ENCODE measurements at regions not wholly inside any gene's neighbourhood (a gene's known extent, or its start where the extent isn't known, plus 50 kb on each side); places are given as distances from the start of the nearest gene placed in this dataset.

DNA sequence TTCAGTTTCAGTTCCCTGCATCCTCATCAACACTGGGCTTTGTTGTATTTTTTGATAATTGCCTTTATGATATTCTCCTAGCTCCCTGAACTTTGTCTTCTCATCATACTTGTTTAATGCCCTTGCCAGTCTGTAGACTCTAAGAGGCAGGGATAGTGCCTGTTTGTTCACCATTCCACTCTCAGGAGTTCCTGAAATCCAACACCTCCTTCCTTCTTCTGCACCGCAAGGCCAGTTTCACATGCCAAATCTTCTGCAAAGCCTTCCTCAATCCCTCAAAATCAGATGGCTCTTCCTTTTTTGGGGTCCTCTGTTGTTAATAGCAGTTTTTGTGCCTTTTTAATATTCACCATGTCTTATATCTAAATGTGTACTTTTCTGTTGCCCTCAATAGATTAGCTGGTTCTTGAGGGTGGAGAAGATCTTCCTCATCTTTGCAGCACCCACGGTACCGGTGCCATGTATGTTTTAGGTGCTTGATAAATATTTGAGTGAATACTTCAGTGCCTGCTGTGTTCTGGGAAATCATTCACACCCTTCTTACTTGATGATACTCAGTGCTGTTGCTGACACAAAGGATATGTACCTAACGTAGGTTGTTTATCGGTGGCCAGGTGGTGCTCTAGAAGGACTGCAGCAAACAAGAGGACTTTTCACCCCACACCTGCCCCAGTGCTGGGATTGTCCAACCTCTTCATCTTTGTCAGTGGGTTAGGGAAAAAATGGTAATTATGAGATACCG is 85.3 kb upstream of the LIMCH1 start:
- TF ChIP-seq, protein P1, sequence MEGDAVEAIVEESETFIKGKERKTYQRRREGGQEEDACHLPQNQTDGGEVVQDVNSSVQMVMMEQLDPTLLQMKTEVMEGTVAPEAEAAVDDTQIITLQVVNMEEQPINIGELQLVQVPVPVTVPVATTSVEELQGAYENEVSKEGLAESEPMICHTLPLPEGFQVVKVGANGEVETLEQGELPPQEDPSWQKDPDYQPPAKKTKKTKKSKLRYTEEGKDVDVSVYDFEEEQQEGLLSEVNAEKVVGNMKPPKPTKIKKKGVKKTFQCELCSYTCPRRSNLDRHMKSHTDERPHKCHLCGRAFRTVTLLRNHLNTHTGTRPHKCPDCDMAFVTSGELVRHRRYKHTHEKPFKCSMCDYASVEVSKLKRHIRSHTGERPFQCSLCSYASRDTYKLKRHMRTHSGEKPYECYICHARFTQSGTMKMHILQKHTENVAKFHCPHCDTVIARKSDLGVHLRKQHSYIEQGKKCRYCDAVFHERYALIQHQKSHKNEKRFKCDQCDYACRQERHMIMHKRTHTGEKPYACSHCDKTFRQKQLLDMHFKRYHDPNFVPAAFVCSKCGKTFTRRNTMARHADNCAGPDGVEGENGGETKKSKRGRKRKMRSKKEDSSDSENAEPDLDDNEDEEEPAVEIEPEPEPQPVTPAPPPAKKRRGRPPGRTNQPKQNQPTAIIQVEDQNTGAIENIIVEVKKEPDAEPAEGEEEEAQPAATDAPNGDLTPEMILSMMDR (conservative IDR thresholded peaks at IDR 0.05): no peak
- no peak for TF ChIP-seq ZFX (IDR thresholded peaks at IDR 0.05)
- peak overlapping the region; percentile 78; the same call in 1 of the 2 replicates for H3K27ac ChIP-seq

DNA sequence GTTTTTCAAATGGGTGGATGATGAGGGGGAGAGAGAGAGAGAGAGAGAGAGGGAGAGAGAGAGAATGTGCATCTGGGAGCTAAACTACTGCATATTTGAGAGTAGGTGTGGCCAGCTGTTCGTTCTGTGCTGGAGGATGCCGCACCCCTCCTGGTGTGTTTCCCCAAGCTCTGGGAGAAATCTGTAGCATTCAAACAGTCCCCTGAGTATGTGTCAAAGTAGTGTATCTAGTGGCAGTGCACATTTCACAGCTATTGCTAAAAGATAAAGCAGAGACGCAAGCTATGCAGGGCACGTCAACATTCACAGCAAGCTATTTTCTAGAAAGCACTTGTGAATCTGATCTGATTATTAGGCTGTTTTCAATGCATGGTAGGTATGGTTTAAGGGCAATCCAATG is 83.5 kb upstream of the LIMCH1 start:
- no peak for TF ChIP-seq ZFX (IDR thresholded peaks at IDR 0.05)
- TF ChIP-seq, protein P1 (conservative IDR thresholded peaks at IDR 0.05): no peak

DNA sequence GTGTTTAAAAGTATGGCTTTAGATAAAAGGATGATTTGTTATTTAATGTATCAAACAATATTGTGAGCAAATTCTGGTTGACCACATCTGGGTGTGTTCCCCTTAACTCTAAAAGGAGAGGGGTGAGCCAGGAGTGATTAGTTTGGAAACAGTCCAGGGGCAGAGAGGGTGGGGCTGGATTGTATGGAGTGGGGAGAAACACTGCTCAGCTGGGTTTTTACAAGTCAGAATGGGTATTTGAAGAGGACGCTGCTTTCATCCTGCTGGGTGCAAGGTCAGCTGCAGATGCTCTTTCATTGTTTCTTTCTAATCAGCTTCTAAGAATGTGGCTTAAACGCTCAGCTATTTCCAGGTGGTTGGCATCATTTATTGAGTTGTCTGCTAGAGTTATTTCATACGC is 82.8 kb upstream of the LIMCH1 start:
- TF ChIP-seq, protein P1 (conservative IDR thresholded peaks at IDR 0.05): no peak
- no peak for TF ChIP-seq ZFX (IDR thresholded peaks at IDR 0.05)
- peak overlapping the region; percentile 40; the same call in 1 of the 2 replicates for H3K27ac ChIP-seq

More for the DNA sequence above, 83.5 kb upstream of the LIMCH1 start:
- H3K27ac ChIP-seq: peak overlapping the region; percentile 33; the same call in 1 of the 2 replicates

DNA sequence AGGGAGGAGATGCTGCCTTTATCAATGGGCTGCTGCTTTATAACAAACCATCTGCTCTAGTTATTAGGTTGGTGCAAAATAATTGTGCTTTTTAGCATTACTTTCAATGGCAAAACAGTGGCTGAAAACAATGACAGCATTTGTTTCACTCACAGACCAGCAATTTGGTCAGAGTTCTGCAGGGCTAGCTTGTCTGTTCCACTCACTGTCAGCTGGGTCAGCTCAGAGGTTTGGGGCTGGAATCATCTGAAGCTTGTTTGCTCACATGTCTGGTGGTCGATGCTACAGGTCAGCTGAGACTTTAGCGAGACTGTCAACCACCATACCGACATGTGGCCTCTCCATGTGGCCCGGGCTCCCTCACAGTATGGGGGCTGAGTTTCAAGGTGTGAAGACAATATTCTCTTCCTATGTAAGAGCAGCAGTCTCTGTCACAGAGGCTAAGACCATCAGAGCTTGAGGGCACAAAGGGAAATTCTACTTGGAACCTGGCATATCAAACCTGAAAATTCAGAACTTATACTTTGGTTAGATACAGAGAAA is 81.3 kb upstream of the LIMCH1 start:
- H3K27ac ChIP-seq: peak overlapping the region; percentile 65
- TF ChIP-seq ZFX (IDR thresholded peaks at IDR 0.05): no peak
- TF ChIP-seq, protein P1 (conservative IDR thresholded peaks at IDR 0.05): no peak

DNA sequence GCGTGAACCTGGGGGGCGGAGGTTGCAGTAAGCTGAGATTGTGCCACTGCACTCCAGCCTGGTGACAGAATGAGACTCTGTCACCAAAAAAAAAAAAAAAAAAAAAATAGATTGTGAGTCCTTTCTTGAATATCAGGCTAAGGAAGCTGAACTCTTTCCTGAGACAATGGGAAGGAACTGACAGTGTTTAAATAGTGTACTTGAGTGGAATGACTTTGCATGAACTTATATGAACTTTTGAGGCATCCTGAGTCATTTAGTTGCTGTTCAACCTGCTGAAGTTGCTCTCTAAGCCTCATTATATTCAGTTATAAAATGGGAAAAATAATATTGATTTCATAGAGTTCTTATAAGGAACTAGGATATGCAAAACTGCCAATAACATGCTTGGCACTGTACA is 79.3 kb upstream of the LIMCH1 start:
- TF ChIP-seq, protein P1 (conservative IDR thresholded peaks at IDR 0.05): no peak
- no peak for TF ChIP-seq ZFX (IDR thresholded peaks at IDR 0.05)
- H3K27ac ChIP-seq: 0 out of 2 replicates have a peak overlapping the region, but pooled peaks have one; percentile 25

DNA sequence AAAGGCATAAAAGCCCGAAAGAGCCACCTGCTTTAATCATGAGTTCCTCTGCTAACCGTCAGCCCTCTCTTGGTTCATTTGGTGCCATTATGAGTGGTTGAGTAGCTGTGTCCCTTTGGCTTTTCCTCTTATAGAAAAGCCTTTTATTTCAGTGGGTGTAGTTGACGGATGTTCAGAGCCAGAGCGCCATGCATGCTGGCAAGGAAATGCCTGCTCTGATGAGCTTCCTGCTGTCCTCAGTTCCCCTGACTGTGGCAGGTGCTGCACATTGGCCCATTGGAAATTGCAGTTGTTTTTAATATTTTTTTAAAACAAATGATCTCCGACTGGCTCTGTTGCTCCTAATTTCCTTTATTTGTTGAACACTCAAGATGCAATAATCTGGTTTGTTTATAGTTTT is 77.3 kb upstream of the LIMCH1 start:
- H3K27ac ChIP-seq: no peak overlapping the region
- TF ChIP-seq ZFX (IDR thresholded peaks at IDR 0.05): no peak
- TF ChIP-seq, protein P1 (conservative IDR thresholded peaks at IDR 0.05): no peak

DNA sequence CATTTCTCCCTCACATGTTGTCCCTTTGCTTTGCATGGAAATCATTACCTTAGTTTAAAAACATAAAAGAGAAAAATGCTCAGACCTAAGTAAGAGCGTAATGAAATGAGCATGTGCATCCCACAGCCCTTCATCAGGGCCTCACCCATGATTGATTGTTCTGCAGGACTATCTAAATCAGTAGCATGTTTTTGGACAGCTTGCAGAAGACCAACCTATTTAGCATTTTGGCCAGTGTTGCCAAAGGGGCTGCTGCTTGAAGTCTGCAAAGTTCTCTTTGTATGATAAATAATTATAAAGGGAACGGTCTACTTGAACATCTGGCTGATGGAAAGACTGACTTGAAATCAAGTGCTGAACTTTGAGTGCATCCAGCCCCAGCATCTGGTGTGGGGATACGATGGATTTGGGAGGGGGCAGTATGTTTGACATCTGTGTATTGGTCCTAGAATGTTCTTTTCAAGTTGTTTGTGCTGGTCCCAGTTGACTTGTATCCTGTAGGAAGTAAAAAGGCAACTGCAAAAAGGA is 76.1 kb upstream of the LIMCH1 start:
- H3K27ac ChIP-seq: no peak overlapping the region; the same call in 1 of the 2 replicates
- TF ChIP-seq ZFX (IDR thresholded peaks at IDR 0.05): no peak
- TF ChIP-seq, protein P1 (conservative IDR thresholded peaks at IDR 0.05): no peak

All from C4-2B (cell line).